ENCODE measurements at regions not wholly inside any gene's neighbourhood (a gene's known extent, or its start where the extent isn't known, plus 50 kb on each side); places are given as distances from the start of the nearest gene placed in this dataset.
"Not testable (repeated sequence)": the region's sequence is repeated elsewhere in the genome, so short reads cannot be mapped to it uniquely, and the experiment has no call there.

DNA sequence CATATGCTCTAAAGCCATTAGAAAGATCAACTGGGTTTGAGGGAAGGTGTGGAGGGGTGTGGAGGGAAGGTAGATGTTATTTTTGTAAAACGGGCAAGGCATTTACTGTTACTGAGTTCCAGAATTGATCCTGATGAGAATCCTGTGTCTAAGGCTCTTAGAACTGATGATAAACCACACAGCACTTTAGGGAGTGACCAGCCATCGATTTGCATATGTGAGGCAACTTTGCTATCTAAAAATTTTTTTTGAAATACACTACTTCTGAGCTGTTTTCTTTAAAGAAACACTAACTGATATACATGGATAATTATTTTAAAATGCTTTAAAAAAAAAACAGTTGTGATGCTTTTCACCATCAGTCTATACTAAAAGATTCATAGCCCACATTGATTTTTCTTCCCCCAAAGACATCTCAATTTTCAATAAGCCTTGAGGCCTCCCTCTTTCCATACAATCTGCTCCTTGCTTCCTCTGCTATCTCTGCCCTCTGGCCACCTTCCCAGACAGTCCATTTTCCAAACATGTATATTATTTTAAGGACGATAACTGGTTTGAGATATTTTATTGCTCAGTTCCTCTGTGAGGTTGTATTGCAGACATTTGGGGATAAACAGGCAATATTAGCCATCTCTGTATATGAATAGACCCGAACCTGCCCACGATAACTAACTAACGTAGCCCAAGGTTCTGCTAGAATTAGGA lies 265.9 kb downstream of the EFCAB11 start:
- Histone ChIP-seq H3K4me3 (no peak overlapping the region), H3K27ac (no peak overlapping the region), H3K36me3 (no peaks in the 10 kb centered on the region), H3K27me3 (no peaks in the 10 kb centered on the region), H3K9me3 (peaks cover 0 to 11% of the 10 kb centered on the region in 2 donors), H3K4me1 (no peaks in the 10 kb centered on the region)
- intact Hi-C loops (cut with DNase I): no loop called here
- no peak for ATAC-seq
- DNase-seq: no peak
- TF ChIP-seq, protein P1, sequence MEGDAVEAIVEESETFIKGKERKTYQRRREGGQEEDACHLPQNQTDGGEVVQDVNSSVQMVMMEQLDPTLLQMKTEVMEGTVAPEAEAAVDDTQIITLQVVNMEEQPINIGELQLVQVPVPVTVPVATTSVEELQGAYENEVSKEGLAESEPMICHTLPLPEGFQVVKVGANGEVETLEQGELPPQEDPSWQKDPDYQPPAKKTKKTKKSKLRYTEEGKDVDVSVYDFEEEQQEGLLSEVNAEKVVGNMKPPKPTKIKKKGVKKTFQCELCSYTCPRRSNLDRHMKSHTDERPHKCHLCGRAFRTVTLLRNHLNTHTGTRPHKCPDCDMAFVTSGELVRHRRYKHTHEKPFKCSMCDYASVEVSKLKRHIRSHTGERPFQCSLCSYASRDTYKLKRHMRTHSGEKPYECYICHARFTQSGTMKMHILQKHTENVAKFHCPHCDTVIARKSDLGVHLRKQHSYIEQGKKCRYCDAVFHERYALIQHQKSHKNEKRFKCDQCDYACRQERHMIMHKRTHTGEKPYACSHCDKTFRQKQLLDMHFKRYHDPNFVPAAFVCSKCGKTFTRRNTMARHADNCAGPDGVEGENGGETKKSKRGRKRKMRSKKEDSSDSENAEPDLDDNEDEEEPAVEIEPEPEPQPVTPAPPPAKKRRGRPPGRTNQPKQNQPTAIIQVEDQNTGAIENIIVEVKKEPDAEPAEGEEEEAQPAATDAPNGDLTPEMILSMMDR (IDR thresholded peaks at IDR 0.05): no peak

DNA sequence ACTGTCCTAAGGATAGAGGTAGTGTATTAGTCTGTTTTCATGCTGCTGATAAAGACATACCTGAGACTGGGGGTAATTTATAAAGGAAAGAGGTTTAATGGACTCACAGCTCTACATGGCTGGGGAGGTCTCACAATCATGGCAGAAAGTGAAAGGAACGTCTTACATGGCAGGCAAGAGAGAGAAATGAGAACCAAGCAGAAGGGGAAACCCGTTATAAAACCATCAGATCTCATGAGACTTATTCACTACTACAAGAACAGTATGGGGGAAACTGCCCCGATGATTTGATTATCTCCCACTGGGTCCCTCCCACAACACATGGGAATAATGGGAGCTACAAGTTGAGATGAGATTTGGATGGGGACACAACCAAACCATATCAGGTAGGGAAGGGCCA lies 267.4 kb downstream of the EFCAB11 start:
- H3K4me1 ChIP-seq; intact Hi-C loops (cut with DNase I); ATAC-seq; H3K27me3 ChIP-seq; H3K36me3 ChIP-seq; H3K4me3 ChIP-seq; H3K27ac ChIP-seq; DNase-seq: not testable (repeated sequence)
- H3K9me3 ChIP-seq: peaks cover 0 to 17% of the 10 kb centered on the region in 2 donors

DNA sequence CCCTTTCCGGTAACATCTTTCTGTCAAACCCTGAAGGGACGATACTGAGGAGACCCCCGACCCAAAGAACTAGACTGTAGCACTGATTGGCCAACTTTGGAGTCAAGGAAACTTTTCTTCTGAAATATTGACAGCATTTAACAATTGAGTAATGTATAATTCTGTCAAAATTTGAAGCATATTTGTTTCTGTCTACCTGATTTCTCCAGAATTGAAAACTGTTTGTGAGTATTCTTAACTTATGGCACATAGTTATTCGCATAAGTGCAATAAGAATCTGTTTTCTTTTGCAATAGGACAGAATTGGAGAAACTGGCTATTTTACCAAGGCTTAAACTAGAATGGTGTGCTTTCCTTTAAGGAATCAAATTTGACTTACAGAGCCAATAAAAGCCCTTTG lies 267.1 kb upstream of the FOXN3 start:
- Histone ChIP-seq H3K4me3 (no peak overlapping the region), H3K9me3 (peaks cover 0 to 17% of the 10 kb centered on the region in 2 donors), H3K27me3 (no peaks in the 10 kb centered on the region), H3K27ac (no peak overlapping the region), H3K36me3 (no peaks in the 10 kb centered on the region), H3K4me1 (peaks cover 0 to 30% of the 10 kb centered on the region in 2 donors)
- DNase-seq (no peak), ATAC-seq (no peak)
- intact Hi-C loops (cut with DNase I): no loop called here
- TF ChIP-seq, protein P1 (IDR thresholded peaks at IDR 0.05): no peak

DNA sequence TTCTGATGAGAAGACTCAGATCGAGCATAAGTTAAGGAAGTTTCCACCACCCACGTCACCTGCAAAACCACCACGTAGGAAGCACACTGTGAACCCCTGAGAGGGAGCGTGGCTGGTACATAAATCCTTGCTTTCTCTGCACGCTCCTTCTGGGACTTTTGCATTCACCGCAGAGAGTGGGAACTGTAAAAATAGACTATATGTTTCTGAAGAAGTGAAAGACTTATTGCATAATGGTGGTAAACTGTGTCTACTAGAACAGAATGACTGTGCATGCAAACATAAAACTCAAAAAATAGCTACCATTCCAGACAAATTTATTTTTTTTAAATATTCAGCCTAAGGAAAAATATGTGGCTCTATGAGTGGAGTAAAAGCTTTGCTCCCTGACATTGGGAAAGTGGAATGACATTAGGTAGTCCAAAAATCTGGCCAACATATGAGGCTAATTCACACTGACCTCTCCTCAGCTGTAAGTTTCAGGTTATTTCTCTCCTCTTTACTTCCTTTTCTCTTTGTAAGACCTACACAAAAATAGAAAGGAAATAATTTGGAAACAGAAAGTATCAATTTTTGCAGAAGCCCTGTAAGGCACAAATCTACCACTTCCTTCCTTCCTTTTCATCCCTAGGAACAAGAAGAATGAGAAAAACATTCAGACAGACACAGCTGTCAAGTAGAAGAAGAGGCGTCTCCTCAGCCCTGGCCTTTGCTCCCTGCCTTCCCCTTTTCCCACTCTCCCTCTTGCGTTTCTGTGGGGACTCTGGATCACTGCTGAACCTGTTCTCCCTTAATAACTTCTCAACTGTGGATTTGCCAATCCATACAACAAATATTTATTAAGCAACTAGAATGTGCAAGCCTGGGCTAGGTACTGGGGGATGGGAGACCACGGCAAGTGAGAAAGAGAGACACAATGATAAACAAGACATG lies 264.3 kb upstream of the FOXN3 start:
- H3K4me3 ChIP-seq: no peak overlapping the region
- H3K4me1 ChIP-seq: peaks cover 0 to 30% of the 10 kb centered on the region in 2 donors
- ATAC-seq (peak; percentile 31), DNase-seq (no peak)
- H3K9me3 ChIP-seq: peaks cover 0 to 17% of the 10 kb centered on the region in 2 donors
- H3K27me3 ChIP-seq: no peaks in the 10 kb centered on the region
- peak overlapping the region in 1 of 2 donors; percentile 85 for H3K27ac ChIP-seq
- TF ChIP-seq, protein P1 (IDR thresholded peaks at IDR 0.05): no peak
- H3K36me3 ChIP-seq: no peaks in the 10 kb centered on the region
- intact Hi-C loops (cut with DNase I): no loop called here

DNA sequence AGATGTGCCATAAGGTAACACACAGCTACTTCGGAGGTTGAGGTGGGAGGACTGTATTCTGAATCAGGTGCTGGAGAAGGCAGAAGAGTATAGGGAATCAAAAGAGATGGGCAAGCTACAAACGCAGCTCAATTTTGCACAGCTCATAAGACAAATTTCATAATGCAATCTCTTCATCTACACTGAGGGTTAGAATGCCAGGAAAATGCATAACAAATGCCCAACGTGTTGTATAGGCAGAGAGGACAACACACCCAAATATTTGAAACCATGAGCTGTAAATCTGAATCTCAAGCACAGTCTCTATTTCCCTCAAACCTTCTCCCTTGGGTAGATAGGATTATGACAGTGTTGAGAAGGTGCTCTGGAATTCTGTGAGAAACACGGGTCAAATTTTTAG lies 263.1 kb upstream of the FOXN3 start:
- H3K27me3 ChIP-seq: no peaks in the 10 kb centered on the region
- ATAC-seq (no peak), DNase-seq (no peak)
- TF ChIP-seq, protein P1 (IDR thresholded peaks at IDR 0.05): no peak
- peaks cover 0 to 30% of the 10 kb centered on the region in 2 donors for H3K4me1 ChIP-seq
- no peak overlapping the region for H3K4me3 ChIP-seq
- intact Hi-C loops (cut with DNase I): no loop called here
- H3K27ac ChIP-seq: peak overlapping the region in 1 of 2 donors; percentile 85
- H3K9me3 ChIP-seq: peaks cover 0 to 17% of the 10 kb centered on the region in 2 donors
- H3K36me3 ChIP-seq: no peaks in the 10 kb centered on the region

Measured in left lung (tissue), 4 donors.